GM12865 (cell line): ENCODE measurements at regions not wholly inside any gene's neighbourhood (a gene's known extent, or its start where the extent isn't known, plus 50 kb on each side); places are given as distances from the start of the nearest gene placed in this dataset.

ENCODE experiments used
- DNase-seq: peaks from one replicate; pipeline ENCODE4 v3.0.0; 2010; ENCODE audit warnings: low read depth
- H3K4me3 ChIP-seq: 2 replicates; pipeline ENCODE4 v1.5.1; 2011; ENCODE audit warnings: mild to moderate bottlenecking, low read depth, low read length, control low read depth
- TF ChIP-seq, protein P1 (sequence below): IDR thresholded peaks from 2 replicates; pipeline ENCODE4 v1.5.1; 2011; ENCODE audit warnings: low read length, control low read depth, low read depth, inconsistent platforms; ENCODE audit not compliant: insufficient read depth; ENCODE audit errors: missing control alignments

- DNase-seq: no peak
- H3K4me3 ChIP-seq: no peak overlapping the region
- TF ChIP-seq, protein P1, sequence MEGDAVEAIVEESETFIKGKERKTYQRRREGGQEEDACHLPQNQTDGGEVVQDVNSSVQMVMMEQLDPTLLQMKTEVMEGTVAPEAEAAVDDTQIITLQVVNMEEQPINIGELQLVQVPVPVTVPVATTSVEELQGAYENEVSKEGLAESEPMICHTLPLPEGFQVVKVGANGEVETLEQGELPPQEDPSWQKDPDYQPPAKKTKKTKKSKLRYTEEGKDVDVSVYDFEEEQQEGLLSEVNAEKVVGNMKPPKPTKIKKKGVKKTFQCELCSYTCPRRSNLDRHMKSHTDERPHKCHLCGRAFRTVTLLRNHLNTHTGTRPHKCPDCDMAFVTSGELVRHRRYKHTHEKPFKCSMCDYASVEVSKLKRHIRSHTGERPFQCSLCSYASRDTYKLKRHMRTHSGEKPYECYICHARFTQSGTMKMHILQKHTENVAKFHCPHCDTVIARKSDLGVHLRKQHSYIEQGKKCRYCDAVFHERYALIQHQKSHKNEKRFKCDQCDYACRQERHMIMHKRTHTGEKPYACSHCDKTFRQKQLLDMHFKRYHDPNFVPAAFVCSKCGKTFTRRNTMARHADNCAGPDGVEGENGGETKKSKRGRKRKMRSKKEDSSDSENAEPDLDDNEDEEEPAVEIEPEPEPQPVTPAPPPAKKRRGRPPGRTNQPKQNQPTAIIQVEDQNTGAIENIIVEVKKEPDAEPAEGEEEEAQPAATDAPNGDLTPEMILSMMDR: no peak
These were observed 73.2 kb upstream of the FSTL4 start for GRCh38 chr5:133685402-133686018.

- TF ChIP-seq, protein P1: no peak
- H3K4me3 ChIP-seq: no peak overlapping the region
- DNase-seq: no peak
These were observed 71.6 kb upstream of the FSTL4 start for GRCh38 chr5:133683646-133684596.

GRCh38 chr5:133682451-133682850, 70.1 kb upstream of the FSTL4 start:
- TF ChIP-seq, protein P1: no peak
- DNase-seq: no peak

DNA sequence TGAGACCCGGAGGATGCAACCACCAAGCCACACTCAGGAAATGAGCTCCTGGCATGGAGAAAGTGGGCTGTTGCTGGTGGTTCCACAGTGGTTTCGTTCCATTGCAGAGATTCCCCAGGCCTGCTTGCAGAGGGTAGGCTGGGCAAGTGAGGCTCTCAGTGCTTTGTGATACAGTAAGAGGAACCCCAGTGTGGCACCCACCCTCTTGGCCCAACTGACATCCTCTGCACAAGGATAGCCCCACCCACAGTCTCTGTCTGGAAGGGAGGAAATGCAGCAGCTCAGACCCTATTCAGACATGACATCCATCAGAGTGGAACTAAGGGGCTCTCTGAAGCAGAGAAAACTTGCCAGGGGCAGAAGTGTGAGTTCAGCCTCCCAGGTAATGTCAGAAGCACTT, 69.6 kb upstream of the FSTL4 start:
- H3K4me3 ChIP-seq: no peak overlapping the region
- no peak for DNase-seq
- TF ChIP-seq, protein P1: no peak

More at GRCh38 chr5:133682451-133682850, 70.1 kb upstream of the FSTL4 start:
- H3K4me3 ChIP-seq: no peak overlapping the region

GRCh38 chr5:133680830-133681565, 68.7 kb upstream of the FSTL4 start:
- TF ChIP-seq, protein P1: no peak

DNA sequence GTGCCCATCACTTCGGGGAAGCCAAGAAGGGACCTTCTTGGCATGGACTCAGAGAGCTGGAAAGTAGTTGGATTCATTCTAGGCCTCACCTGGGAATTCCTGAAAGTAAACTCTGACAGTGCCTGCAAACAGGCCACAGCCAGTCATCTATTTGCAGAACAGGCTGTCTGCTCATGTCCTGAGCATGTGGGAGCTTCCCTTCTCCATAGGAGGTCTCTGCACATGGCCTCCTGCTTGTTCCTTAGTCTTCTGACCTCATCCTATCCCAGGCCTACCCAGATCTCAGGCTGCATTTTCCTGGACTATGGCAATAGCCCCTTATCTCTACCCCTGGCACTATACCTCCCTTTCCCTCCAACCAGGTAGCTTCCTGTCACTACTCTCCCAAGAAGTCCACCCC, 67.2 kb upstream of the FSTL4 start:
- no peak for DNase-seq
- no peak overlapping the region for H3K4me3 ChIP-seq
- TF ChIP-seq, protein P1: no peak

More at GRCh38 chr5:133680830-133681565, 68.7 kb upstream of the FSTL4 start:
- no peak overlapping the region for H3K4me3 ChIP-seq
- no peak for DNase-seq
